ENCODE measurements at regions not wholly inside any gene's neighbourhood (a gene's known extent, or its start where the extent isn't known, plus 50 kb on each side); places are given as distances from the start of the nearest gene placed in this dataset.

- no peak for DNase-seq
These were observed 61.4 kb upstream of the BARHL2 start for GRCh38 chr1:90778486-90778885.

GRCh38 chr1:90773812-90774211, 56.7 kb upstream of the BARHL2 start:
- DNase-seq = no peak

- no peak for DNase-seq
These were observed 51.7 kb upstream of the BARHL2 start for GRCh38 chr1:90768826-90769225.

- no peak for DNase-seq
These were observed 51.0 kb upstream of the BARHL2 start for GRCh38 chr1:90768098-90768497.
